Stimulated activated CD4-positive, alpha-beta T cell treated with anti-CD3 and anti-CD28 coated beads, Interleukin-12 subunit alpha, Interleukin-12 subunit beta, amount 100 ng/mL, for 4 hours (primary cell): ENCODE measurements at regions not wholly inside any gene's neighbourhood (a gene's known extent, or its start where the extent isn't known, plus 50 kb on each side); places are given as distances from the start of the nearest gene placed in this dataset.

Experiments
- DNase-seq: peaks from one replicate; pipeline ENCODE4 v3.0.0-alpha.2; 2020

DNA sequence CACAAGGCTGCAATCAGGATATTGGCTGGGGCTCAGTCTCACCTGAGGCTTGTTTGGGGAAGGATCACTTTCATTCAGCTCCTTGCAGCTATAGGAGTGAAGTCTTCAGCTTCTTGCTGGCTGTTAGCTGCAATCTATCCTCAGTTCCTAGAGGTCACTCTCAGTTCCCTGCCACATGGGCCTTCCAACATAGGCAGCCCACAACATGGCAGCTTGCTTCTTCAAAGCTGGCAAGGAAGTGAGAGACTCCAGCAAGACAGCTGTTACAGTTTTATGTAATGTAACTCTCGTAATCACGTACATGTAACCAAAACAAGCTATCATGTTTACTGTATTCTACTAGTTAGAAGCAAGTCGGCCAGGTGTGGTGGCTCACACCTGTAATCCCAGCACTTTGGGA, 226.9 kb downstream of the CDC5L start:
- no peak for DNase-seq

DNA sequence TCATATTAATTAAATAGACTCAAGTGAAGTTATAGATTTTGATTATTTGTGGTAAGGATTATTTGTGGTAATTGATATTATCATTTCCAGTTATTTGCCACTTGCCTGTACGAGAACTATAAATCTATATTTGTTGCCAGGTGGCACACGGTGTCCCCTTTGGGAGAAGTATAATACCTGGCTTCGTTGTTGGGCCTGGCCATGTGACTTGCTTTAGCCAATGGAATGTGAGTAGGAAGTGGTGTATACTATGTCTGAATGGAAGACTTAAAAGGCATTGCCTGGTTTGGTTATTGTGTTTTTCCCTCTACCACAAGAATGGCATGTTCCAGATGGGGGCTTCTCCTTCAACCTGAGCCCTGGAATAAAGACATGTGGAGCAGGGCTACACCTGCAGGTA, 228.1 kb downstream of the CDC5L start:
- no peak for DNase-seq

GRCh38 chr6:44617416-44617815, 229.9 kb downstream of the CDC5L start:
- no peak for DNase-seq

DNA sequence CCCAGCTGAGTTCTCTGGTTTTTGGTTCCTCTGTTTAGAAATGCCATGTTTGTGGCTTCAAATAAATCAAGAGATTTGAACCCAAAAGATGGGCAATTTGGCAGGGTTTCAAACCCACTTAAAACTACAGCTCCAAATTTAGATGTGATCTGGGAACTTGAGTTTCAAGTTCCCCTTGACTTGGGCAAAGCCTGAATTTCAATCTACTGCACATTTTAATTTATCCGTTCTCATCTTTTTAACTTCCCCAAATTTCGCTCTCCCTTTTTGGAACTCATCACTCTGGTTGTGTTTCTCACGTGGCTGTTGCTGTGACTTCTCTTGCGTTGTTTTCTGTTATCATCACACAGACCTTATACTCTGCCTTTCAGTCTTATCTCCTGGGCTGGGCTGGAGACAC, 230.9 kb downstream of the CDC5L start:
- DNase-seq, result no peak

- no peak for DNase-seq
Observed at GRCh38 chr6:44620922-44621321, 233.4 kb downstream of the CDC5L start.

- no peak for DNase-seq
Observed at GRCh38 chr6:44621846-44622245, 234.3 kb downstream of the CDC5L start.

- no peak for DNase-seq
Observed at GRCh38 chr6:44622555-44622954, 235.0 kb downstream of the CDC5L start.

- DNase-seq, result no peak
Observed at GRCh38 chr6:44622956-44623355, 235.4 kb downstream of the CDC5L start.

DNA sequence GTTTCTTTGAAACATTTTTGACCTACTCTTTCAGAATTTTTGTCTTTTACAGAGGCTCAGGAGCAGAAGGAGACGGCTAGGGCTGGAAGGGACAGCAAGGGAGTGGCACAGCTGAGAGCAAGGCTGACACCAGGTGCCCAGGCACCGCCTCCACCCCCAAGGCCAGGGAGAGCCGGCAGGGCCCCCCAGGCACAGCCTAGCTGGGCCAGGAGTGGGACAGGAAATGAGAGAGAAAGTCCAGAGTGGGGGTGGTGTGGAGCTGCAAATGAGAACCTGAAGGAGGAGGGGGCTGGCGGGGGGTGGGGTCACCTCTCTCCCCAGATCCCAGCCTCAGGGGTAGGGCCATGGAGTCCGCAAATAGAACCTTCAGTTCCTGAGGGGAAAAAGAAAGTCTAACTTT, 236.7 kb downstream of the CDC5L start:
- DNase-seq, result no peak

- no peak for DNase-seq
Observed at GRCh38 chr6:44624936-44625573, 237.5 kb downstream of the CDC5L start.

DNA sequence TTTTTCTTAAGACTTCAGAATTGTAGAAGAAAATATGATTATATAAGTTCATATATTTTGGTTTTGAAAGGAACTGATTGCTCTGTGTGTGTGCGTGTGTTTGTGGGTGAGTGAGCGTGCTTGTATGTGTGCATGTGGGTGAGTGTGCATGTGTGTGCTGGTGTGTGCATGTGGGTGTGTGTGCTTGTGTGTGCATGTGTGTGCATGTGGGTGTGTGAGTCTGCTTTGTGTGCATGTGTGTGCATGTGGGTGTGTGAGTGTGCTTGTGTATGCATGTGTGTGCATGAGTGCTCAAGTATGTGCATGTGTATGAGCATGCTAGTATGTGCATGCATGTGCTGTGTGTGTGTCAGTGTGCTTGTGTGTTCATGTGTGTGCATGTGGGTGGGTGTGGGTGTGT, 238.5 kb downstream of the CDC5L start:
- DNase-seq, result no peak

DNA sequence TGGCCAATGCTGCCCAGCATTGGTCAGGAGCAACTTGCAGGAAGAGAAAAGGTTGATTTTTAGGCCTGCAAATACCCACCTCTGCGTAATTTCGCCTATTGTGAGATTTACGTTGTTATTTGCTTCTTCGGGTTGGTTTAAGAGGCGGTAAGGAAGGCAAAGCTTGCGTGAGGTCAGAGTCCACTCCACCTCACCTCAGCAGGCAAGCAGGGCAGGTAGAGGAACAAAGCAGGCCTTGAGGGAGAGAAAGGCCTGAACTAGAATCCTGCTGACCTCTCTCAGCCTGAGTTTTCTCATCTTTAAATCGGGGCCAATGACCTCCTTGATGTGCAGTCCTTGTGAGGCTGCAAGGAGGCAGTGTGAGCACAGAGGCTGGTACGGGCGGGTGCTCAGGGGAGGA, 239.1 kb downstream of the CDC5L start:
- DNase-seq, result no peak

DNA sequence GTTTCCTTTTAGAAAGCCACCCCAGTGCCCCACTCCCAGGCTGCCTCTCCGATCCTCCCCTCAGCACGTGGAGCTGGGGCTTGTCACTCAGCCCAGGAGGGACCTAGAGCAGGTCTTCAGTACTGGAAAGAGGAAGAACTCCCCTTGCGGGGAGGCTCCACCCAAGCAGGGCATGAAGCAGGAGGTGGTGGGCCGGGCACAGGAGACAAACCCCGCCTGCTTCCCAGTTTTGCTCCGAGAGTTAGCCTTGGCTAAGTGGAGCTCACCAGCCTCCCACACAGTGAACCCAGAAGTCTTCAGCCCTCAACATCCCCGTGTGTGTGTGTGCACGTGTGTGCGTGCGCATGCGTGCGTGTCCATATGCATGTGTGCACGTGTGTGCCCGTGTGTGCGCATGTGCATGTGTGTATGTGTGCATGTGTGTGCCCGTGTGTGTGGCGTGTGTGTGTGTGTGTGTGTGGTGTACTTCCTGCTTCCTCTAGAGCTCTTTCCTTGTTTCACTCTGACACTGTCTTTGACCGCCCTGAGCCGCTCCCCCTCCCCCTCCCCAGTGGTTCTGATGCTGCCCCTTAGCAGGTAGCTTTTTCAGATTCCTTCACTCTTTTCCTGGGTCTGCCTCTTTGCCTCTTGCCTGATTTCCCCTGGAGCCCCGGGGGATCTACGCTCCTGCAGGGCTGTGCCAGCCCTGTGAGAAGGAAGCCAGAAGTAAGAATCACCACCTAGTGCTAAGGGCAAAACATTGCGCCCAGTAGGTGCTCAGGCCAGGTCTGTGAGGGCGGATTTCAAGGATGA, 239.8 kb downstream of the CDC5L start:
- DNase-seq, result no peak

GRCh38 chr6:44627883-44628271, 240.4 kb downstream of the CDC5L start:
- no peak for DNase-seq

DNA sequence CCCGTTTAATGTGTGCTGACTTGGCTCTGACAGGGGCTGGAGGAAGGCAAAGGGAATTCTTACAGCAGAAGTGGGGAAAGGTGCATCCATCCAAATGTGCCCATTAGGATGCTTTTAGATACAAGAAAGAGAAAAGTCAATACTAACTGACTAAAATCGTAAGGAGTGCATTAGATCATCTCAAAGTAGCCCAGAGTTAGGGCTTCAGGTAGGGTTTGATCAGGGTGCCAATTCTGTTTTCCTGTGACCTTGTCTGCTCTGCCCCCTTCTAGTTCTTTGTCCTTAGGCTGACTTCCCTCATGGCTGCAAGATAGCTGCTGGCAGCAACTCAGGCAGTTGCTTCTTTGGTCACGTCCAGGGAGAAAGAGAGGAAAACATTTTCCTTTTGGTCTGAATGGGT, 240.8 kb downstream of the CDC5L start:
- no peak for DNase-seq

- DNase-seq, result no peak
Observed at GRCh38 chr6:44629636-44630035, 242.1 kb downstream of the CDC5L start.

GRCh38 chr6:44630125-44631028, 242.9 kb downstream of the CDC5L start:
- no peak for DNase-seq

GRCh38 chr6:44631968-44632367, 244.5 kb downstream of the CDC5L start:
- no peak for DNase-seq

GRCh38 chr6:44634321-44634720, 246.8 kb downstream of the CDC5L start:
- no peak for DNase-seq

- no peak for DNase-seq
Observed at GRCh38 chr6:44635486-44635885, 248.0 kb downstream of the CDC5L start.

DNA sequence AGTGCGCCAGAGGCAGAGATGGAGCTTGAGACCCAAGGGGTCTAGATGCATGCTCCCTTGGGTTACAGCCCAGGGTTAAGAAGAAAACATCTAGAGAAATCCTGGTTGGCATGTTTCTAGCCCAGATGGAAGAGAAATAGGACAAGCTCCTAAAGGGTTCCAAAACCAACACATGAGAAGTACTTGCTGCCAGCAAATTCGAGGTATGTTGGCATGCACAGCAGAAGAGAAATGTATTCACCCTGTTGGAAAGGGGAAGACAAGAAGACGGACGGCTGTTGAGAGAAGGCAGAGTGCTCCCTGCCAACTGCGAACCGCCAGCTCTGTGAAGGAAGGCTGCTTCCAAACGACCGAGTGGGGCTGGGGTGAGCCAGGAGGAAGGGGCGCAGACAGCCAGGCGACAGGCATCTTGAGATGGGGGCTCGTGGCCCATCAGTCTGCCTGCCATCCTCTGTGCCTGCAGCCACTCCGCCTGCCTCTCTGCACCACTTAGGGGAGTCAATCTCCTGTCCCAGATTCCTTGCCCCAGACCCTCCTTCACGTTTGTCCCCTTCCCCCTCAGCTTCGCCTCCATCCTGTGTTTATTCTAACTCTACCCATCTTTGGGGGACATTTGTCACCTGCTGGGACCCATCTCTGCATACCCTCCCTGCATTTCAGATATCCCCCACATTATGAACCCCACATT, 249.2 kb downstream of the CDC5L start:
- no peak for DNase-seq

- no peak for DNase-seq
Observed at GRCh38 chr6:44641344-44642031, 254.0 kb downstream of the CDC5L start.

DNA sequence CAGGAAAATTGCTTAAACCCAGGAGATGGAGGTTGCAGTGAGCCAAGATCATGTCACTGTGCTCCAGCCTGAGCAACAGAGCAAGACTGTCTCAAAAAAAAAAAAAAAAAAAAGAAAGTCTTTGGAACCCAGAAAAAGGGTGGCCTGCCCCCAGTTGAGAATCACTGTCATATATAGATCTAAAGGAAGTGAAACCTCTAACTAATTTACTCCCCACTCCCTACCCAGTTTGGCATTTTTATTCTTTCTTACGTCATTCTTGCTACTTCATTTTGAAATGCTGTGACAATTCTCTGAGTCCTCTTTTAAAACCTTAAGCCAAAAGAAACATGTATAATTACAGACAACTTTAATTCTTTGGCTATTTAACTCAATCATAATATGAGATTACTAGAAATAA, 254.8 kb downstream of the CDC5L start:
- no peak for DNase-seq
